ENCODE measurements at regions not wholly inside any gene's neighbourhood (a gene's known extent, or its start where the extent isn't known, plus 50 kb on each side); places are given as distances from the start of the nearest gene placed in this dataset.

DNA sequence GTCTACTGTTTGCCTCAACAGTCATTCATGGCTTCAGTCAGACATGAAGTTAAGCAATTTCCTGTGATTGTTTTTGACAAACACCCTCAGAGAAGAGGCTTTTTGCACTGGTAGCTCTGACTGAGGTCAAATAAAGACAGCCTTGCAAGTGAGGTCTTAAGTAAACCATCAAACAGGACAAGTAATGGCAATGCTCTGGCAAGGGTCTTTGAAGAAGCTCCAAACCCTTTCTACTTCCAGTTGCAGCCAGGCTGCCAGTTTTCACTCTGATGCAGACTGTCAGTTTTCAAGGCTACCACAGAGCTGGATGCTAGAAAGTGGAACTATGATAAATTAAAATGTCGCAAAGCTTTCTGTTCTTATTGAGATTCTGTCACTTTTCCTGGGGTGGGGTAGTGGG lies 421.5 kb upstream of the PTGER4 start:
- TF ChIP-seq FOXM1 (IDR thresholded peaks at IDR 0.05; ENCODE audit: borderline replicate concordance) (no peak), SUZ12 (IDR thresholded peaks at IDR 0.05) (no peak), CTBP1 (IDR thresholded peaks at IDR 0.05; ENCODE audit: borderline replicate concordance) (no peak), ELF4 (IDR thresholded peaks at IDR 0.05) (no peak), ARNT (IDR thresholded peaks at IDR 0.05) (no peak), ZNF384 (IDR thresholded peaks at IDR 0.05) (no peak), FOXK2 (IDR thresholded peaks at IDR 0.05) (no peak), TARDBP (IDR thresholded peaks at IDR 0.05) (no peak), FOXA1 (IDR thresholded peaks at IDR 0.05) (no peak), SP1 (IDR thresholded peaks at IDR 0.05) (no peak), NFRKB (IDR thresholded peaks at IDR 0.05) (no peak), L3MBTL2 (conservative IDR thresholded peaks at IDR 0.05) (no peak), LEF1 (IDR thresholded peaks at IDR 0.05; ENCODE audit: borderline replicate concordance) (no peak)
